ENCODE measurements at regions not wholly inside any gene's neighbourhood (a gene's known extent, or its start where the extent isn't known, plus 50 kb on each side); places are given as distances from the start of the nearest gene placed in this dataset.

- no peak for DNase-seq
- no peaks in the 10 kb centered on the region for H3K4me1 Mint-ChIP-seq (ENCODE audit: low read depth, unreplicated experiment)
- H3K27me3 Mint-ChIP-seq (ENCODE audit: unreplicated experiment), result no peaks in the 10 kb centered on the region
- no peak for TF ChIP-seq CTCF (IDR thresholded peaks at IDR 0.05; ENCODE audit: partially characterized antibody, unreplicated experiment)
- no peak overlapping the region for H3K4me3 Mint-ChIP-seq (ENCODE audit: unreplicated experiment)
- H3K36me3 Mint-ChIP-seq (ENCODE audit: unreplicated experiment), result no peaks in the 10 kb centered on the region
- H3K9me3 Mint-ChIP-seq (ENCODE audit: unreplicated experiment), result no peaks in the 10 kb centered on the region
- no peak overlapping the region for H3K27ac Mint-ChIP-seq (ENCODE audit: unreplicated experiment)
Observed at GRCh38 chr5:18240971-18241370, 606.7 kb downstream of the TAF11L14 start.

GRCh38 chr5:18243846-18244245 lies 609.6 kb downstream of the TAF11L14 start:
- no peak for TF ChIP-seq CTCF (IDR thresholded peaks at IDR 0.05; ENCODE audit: partially characterized antibody, unreplicated experiment)
- H3K27ac Mint-ChIP-seq (ENCODE audit: unreplicated experiment), result no peak overlapping the region
- no peaks in the 10 kb centered on the region for H3K4me1 Mint-ChIP-seq (ENCODE audit: low read depth, unreplicated experiment)
- H3K36me3 Mint-ChIP-seq (ENCODE audit: unreplicated experiment), result peaks cover 7% of the 10 kb centered on the region
- peaks cover 1% of the 10 kb centered on the region for H3K9me3 Mint-ChIP-seq (ENCODE audit: unreplicated experiment)
- DNase-seq, result no peak
- no peak overlapping the region for H3K4me3 Mint-ChIP-seq (ENCODE audit: unreplicated experiment)
- H3K27me3 Mint-ChIP-seq (ENCODE audit: unreplicated experiment), result no peaks in the 10 kb centered on the region

GRCh38 chr5:18244309-18244708 lies 610.0 kb downstream of the TAF11L14 start:
- Mint-ChIP-seq H3K4me3 (ENCODE audit: unreplicated experiment) (no peak overlapping the region), H3K36me3 (ENCODE audit: unreplicated experiment) (peaks cover 7% of the 10 kb centered on the region), H3K27ac (ENCODE audit: unreplicated experiment) (no peak overlapping the region), H3K4me1 (ENCODE audit: low read depth, unreplicated experiment) (no peaks in the 10 kb centered on the region), H3K27me3 (ENCODE audit: unreplicated experiment) (no peaks in the 10 kb centered on the region), H3K9me3 (ENCODE audit: unreplicated experiment) (peaks cover 1% of the 10 kb centered on the region)
- no peak for DNase-seq
- TF ChIP-seq CTCF (IDR thresholded peaks at IDR 0.05; ENCODE audit: partially characterized antibody, unreplicated experiment), result no peak

DNA sequence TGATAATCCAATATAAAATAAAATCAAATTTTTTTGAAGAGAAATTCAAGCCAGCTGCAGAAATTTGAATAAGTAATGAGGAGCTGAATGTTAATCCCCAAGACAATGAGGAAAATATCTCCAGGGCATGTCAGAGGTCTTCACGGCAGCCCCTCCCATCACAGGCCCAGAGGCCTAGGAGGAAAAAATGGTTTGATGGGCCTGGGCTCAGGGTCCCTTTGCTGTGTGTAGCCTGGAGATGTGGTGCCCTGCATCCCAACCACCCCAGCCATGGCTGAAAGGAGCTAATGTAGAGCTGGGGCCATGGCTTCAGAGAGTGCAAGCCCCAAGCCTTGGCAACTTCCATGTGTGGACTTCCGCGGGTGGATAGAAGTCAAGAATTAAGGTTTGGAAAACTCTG lies 618.3 kb downstream of the TAF11L14 start:
- peaks cover 8% of the 10 kb centered on the region for H3K9me3 Mint-ChIP-seq (ENCODE audit: unreplicated experiment)
- no peak for DNase-seq
- H3K27me3 Mint-ChIP-seq (ENCODE audit: unreplicated experiment), result peaks cover 2% of the 10 kb centered on the region

More for the DNA sequence above, 618.3 kb downstream of the TAF11L14 start:
- H3K4me1 Mint-ChIP-seq (ENCODE audit: low read depth, unreplicated experiment), result peaks cover 6% of the 10 kb centered on the region
- no peak overlapping the region for H3K4me3 Mint-ChIP-seq (ENCODE audit: unreplicated experiment)
- H3K36me3 Mint-ChIP-seq (ENCODE audit: unreplicated experiment), result peaks cover 29% of the 10 kb centered on the region
- no peak for TF ChIP-seq CTCF (IDR thresholded peaks at IDR 0.05; ENCODE audit: partially characterized antibody, unreplicated experiment)
- no peak overlapping the region for H3K27ac Mint-ChIP-seq (ENCODE audit: unreplicated experiment)

Data from glutamatergic neuron (in vitro differentiated cells).